SW480 (cell line): ENCODE measurements at regions not wholly inside any gene's neighbourhood (a gene's known extent, or its start where the extent isn't known, plus 50 kb on each side); places are given as distances from the start of the nearest gene placed in this dataset.

Experiments
- DNase-seq: peaks from one replicate; pipeline ENCODE4 v3.0.0-alpha.2; 2016; ENCODE audit warnings: low spot score

DNA sequence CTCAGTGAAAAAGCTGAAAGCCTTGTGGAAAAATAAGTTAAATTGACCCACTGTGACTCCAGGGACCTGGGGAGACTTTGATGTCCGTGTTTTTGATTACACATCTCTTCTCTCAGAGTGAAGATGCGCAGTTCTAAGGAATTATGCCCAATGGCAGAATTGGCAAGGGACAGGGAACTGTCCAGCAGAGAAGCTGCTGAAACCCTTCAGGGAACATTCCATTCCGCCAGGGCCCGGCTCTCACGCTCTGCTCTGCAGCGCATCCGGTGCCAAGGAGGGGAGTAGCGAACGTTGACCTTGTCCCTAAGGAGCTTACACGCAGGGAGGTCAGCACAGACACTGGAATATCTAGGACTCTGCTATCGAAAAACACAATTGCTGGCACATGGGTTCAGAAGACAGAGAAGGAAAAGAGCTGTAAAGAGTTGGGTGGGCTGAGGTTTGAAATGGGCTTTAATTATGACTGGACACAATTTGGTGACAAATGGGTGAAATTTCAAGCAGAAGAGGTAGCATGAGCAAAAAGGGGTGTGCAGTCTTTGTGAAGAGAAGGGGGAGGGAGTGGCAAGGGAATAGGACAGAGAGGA, 64.5 kb upstream of the B3GAT1 start:
- peak; percentile 8 for DNase-seq

DNA sequence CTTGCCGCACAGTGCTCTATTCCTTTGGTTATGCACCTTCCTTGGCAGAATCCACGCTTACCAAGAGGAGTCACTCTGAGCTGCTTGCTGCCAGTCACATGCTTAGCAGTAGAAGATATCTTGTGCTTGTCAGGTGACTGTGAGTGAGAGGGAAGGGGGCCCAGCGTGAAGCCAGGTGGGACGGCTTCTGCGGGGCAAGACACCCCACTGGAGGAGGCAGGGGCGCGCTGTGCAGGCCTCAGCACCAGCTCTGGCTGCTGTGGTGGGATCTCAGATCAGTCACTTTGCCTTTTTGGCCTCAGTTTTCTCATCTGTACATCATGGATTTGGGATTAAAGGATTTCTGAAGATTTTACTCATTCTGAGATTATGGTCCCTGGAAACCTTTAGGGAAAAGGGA, 63.9 kb upstream of the B3GAT1 start:
- no peak for DNase-seq

DNA sequence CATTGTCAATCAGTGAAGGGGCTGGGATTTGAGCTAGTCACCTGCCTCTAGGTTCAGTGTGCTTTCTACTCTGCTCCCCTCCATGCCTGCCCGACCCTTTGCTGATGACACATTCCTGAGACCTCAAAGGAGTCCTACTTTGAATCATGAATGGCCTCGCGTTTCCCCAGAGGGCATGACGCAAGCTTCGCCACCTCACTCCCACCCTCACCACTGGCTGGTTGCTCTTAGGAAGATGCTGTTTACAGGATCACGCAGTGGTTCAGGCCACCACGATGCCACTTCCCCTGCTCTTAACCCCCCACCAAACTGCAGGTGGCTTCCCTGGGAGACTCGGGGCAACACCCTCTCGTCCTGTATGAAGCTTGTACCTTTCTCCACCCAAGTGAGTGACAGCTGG, 62.9 kb upstream of the B3GAT1 start:
- DNase-seq = no peak

DNA sequence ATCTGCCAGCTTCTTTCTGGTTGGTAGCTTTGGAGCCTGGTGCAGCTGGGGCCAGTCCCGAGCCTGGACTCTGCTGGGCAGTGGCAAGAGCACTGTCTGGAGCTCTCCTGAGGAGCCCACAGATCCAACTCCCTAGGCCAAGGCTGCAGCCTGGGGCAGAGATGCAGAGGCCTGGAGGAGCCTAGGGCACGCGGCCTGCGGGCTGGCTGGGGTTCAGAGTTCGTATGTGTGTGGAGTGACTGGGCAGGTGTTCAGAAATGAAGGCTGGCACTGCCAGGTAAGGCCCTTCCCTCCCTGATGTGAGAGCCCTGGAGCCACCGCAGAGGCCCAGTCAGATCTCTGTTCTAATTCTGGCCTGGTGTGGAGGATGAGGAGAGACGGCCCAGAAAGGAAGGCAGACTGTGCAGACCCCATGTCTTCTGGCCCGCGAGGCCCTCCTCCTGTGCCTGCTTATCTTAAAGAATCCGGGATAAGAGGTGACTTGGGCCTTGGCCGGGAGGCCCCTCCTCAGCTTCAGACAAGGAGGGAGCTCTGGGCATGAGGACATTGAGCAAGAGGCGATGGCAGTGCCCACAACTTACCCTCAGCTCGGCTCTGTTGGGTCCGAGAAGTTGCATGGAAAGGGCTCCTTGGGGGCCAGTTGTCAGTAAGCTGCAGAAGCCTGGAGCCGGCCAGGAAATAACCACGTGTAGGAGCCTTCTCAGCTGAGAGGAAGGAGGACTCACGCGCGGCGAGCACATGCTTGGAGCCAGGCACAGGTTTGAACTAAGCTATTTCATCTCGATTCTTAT, 62.2 kb upstream of the B3GAT1 start:
- no peak for DNase-seq

DNA sequence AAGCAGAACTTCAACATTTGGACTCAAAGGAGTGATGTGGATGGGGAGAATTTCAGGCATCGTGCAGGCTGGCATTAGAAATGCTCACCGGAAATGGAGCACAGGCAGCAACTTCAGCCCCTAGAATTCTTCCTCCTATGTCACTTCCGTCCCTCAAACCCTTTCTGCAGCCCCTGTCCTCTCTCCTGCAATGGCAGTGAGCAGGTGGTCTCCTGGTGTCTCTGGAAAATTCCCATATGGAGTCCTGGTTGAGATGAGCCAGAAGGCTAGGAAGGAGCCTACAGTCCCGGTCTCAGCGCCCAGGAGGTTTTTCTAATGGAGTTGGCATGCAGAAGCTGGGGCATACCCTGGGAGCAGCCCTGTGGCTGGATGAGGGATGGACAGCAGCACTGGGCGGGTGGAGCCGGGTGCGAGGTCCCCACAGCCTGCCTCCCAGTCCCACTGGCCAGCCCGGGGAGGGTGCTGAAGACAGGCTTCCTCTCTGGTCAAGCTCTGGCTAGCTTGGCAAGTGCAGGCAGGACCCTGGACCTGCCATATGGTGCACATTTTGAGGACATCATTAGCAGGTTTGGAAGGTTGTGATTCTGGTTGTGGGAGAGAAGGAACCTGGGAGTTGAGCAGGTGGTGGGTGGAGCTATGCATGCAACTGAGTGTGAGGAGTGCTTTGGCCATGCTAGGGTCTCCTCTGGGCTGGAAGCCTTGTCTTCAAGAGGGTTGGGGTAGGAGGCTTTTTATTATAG, 59.8 kb upstream of the B3GAT1 start:
- no peak for DNase-seq

DNA sequence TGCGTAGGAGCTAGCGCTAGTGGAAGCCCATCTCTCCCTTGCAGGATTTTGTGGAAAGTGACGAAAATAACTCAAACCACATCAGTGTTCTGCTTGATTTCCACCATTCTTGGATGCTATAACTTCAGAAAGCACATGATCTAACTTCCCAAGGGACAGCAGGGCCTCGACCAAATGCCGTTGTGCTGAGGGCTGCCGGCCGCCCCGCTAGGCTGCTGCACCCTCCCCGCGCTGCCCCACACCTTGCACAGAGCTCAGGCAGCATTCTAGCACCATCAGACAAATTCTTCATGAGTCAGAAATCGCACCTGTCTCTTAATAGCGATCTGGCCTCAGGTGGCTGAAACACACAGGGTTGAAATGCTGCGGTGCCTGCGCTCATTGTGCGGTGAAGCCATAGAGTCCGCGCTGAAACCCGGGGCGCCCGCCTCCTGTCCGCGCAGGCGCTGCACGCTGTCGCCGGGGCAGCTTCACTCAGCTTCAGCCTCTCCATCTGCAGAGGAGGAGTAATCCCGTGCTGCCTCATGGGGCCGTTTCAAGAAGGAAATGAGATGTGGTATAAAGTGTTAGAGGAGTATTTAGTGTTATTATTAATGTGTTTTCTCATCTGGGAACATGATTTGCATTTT, 59.2 kb upstream of the B3GAT1 start:
- no peak for DNase-seq

DNA sequence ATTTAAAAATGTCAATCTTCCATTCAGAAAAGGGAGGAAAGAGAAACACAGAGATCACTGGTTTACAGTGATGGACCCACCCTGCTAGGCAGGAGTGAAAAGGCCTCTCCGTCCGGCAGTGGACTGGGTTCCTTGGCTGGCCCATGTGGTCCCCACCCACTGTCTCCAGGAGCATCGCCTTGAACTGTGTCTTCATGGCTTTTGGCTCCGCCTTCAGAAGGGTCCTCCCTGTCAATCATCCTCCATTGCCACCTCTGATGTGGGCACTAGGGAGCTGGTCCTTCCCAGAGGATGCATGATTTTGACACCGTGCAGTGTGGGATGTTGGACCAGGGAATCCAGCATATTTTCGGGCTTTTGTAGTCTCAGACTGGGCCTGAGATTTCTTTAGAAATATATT, 58.2 kb upstream of the B3GAT1 start:
- no peak for DNase-seq

DNA sequence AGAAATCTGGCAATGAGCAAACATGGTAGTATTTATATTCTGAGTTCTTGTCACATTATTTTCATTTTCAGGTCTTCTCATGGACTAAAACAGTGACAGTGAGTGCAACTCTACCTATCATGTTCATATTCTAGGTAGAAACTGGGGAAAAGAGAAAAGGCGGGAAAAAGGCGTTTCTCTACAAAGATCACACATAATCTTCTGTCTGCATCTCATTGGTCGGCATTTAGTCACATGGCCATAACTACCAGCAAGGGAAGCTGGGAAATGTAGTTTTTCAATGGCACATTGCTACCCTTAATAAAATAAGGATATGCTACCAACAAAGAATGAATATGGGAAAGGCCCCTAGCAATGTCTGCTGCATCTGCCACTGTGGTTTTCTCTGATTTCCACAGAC, 57.6 kb upstream of the B3GAT1 start:
- peak; percentile 32 for DNase-seq

DNA sequence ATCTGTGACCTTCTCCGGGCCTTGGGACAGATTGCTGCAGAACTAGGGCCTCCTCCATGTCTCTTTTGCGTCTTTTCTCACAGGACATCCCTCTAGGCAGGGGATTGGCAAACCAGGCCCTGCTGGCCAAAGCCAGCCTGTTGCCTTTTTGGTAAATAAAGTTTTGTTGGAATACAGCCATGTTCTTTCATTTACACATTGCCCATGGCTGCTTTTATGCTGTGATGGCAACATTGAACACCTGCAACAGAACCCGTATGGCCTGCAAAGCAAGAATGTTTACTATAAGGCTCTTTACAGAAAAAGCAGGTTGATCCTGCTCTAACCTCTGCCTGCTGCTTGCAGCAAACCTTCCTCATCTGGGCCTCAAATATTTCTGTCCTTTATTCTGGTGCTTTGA, 56.8 kb upstream of the B3GAT1 start:
- no peak for DNase-seq

DNA sequence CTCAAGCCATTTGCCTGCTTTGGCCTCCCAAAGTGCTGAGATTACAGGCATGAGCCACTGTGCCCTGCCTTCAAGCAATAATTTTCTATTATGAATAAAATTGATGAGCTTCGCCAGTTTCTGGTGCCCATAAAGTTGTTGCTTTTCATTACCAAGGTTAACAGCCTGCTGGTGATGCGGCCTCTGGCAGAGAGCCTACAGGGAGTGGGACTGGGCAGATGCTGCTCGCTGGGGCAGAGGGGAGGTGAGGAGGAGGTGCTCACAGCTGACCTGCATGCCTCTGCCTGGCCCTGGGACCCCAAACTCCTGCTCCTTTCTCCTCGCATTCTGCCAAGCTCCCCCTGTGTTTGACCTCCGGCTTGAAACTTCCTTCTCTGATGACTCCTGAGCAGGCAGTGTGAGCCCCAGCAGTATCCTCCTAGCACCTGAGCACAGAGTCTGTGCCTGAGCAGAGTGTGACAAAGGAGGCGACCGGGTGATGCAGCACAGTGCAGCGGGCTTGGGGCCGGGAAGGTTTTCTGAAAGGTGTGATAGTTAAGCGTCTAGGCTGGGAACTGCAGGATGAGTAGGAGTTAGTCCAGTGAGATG, 56.1 kb upstream of the B3GAT1 start:
- no peak for DNase-seq

DNA sequence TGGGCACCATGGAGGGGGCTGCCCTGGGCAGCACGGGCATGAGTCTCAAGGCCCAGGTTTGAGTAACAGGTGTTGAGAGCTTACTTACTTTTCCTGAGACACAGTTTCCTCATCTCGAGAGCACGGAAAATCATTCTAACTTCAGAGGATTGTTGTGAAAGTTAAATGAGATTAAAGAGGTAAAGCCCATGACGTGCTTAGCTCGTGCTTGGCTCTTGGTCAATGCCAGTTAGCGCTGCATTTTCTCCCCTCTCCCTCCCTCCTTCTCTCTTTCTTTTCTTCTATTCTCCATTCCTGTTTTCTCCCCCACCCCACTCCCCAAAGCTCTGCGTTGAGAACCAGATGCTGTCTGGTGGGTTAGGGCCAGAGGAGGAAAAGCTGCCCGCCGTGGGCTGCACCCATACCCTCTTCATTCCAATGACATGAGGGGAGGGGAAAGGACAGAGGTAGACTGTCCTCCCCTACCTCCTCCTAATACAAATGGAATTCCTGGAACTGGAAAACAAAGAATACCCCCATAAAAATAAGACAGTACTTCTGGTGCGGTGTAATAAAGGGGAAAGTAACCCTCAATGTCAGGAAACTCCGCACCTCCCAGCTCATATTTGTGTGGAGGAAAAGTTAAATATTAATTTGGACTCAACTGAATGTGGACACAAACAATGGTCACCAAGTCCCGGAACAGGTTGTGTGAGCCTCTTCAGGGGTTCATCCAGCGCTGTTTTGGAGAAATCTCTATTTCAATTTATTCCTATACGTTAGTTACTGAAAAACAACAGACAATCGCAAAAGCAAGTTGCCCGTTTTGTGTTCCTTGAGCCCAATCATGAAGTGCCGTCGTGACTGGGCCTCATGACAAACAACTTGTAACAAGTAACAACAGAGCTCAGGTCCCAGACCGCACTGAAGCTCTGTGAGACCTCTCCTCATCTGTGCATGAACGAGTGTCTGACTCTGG, 54.8 kb upstream of the B3GAT1 start:
- peak; percentile 20 for DNase-seq

DNA sequence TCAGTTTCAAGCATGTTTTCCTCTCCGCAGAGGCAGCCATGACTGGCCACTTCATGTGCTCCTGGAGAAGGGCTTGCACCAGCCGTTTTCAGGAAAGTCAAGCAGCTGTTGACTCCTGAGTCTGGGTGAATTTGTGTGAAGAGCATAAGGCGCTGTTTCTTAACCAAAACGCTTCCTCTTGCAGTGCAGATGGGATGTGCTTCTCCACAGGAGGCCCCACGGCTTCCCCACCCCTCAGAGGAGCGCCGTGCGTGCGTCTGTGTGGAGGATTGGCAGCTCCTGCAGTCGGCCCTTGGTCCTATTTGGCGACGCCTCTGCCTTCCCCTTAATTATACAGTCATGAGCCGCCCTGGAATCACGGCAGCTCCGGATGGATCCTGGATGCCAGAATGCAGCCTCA, 54.1 kb upstream of the B3GAT1 start:
- DNase-seq = no peak

DNA sequence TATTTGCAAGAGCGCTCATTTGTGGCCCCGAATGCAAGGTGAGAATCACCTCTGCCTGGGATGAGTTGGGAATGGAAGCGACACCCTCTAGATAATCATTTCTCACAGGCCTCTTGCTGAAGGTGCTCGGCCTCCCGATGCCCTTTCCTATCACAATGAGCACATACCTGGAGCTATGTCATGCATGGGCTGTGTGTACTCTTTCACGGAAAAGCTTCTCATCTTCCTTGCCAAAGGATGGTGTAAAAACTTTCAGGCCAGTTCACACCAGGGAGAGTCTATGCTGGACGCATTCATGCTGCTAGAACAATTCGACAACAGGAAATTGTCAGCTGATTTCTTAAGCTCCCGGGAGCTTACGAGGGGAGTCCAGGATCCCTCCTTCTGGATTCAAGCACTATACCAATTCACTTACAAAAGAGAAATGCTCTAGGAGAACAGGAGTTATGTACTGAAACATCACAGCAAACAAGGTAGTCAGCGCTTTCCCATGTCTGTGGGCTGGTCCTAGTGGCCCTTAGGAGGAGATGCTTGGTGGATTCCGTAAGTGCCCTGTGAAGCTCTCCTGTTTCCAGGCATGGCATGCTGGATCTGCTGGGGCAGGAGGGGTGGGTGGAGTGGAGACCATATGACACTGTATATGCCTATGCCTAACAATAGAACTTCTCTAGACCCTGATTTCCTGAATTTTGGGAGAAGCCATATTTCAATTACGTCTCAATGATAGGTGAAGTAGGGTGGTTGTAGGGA, 53.1 kb upstream of the B3GAT1 start:
- DNase-seq = no peak

DNA sequence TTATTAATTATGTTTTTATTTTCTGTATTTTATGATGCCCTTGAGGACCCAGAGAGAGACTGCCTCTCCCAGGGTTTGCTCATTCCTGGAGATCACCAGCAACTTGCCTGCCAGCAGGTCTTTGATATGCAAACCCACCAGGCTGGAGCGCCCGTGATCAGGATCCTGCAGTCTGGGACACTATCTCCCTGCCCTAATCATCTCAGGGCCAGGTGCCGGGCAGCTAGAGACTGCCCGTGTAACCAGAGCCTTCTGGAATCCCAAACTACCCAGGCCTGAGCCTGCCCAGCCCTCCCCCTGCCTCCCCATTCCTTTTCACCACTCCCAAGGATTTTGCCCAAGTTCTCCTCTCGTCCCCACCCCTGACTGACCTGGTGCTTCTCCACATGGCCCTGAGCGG, 52.2 kb upstream of the B3GAT1 start:
- DNase-seq = no peak

DNA sequence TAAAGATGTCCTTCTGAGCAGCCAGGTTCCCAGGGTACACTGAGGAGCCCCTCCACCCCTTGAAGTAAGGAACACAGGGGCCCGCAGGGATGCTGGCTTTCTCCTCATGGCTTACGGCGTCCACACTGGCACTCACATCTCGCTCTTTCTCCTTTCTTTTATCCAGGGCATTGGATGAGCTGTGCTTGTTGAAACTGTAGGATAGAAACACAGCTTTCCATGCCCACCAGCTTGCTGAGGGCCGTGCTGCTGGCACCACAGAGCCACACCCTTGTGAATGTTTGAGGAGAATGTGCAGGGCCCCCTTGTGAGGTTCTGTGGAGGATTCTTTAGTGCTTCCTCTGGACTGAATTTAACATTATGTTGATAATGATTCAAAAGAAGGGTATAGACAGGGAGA, 51.7 kb upstream of the B3GAT1 start:
- no peak for DNase-seq
